Forelimb muscle (tissue), 1 donor: ENCODE measurements at regions not wholly inside any gene's neighbourhood (a gene's known extent, or its start where the extent isn't known, plus 50 kb on each side); places are given as distances from the start of the nearest gene placed in this dataset.
"Not testable (repeated sequence)": the region's sequence is repeated elsewhere in the genome, so short reads cannot be mapped to it uniquely, and the experiment has no call there.

Experiments used
- DNase-seq: peaks from one replicate; pipeline ENCODE4 v3.0.0-alpha.2; 2013; ENCODE audit warnings: low read depth

GRCh38 chr4:178148106-178148505 is 705.9 kb upstream of the AGA start:
- no peak for DNase-seq

GRCh38 chr4:178165251-178165950 is 723.2 kb upstream of the AGA start:
- no peak for DNase-seq

DNA sequence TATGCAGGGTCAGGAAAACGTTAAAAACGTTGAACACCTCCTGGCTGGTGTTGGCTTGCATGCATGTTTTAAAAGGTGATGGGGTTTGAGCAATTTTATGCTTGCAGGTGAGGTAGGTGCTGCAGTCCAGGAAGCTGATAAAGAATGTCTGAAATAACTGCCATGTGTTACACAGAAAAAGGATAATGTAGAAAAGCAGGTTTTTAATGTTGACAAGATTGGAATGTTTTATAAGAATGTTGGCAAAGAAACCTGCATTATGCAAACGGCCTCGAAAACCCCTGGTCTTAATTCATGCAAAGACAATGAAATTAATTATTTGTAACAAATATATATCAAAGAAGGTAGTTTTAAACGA is 723.7 kb upstream of the AGA start:
- DNase-seq, result no peak

- DNase-seq, result no peak
Observed at GRCh38 chr4:178173771-178174170, 731.5 kb upstream of the AGA start.

GRCh38 chr4:178174756-178175155 is 732.5 kb upstream of the AGA start:
- no peak for DNase-seq

DNA sequence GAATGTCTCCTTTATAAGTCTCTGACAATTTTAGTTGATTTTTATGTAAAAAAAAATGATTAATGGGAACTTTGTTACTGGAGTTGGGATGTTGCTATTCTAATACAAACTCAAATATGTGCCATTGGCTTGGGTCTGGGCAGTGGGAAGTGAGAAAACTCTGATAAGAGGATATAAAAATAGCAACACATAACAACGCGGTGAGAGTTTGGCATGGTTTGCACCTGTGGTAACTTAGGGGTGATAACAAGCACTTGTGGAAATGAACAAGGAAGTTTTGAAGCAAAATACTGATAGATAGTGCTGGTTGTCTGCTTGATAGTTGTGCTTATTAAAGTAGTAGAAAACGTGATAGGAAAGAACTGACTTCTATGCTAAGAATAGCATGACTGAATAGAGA is 743.3 kb upstream of the AGA start:
- no peak for DNase-seq

- no peak for DNase-seq
Observed at GRCh38 chr4:178192611-178193010, 750.4 kb upstream of the AGA start.

GRCh38 chr4:178196751-178197374 is 754.6 kb upstream of the AGA start:
- DNase-seq, result no peak

- no peak for DNase-seq
Observed at GRCh38 chr4:178198691-178199090, 756.5 kb upstream of the AGA start.

GRCh38 chr4:178202422-178202821 is 760.2 kb upstream of the AGA start:
- DNase-seq, result no peak

GRCh38 chr4:178205826-178206225 is 763.6 kb upstream of the AGA start:
- no peak for DNase-seq

- no peak for DNase-seq
Observed at GRCh38 chr4:178215309-178215708, 773.1 kb upstream of the AGA start.

DNA sequence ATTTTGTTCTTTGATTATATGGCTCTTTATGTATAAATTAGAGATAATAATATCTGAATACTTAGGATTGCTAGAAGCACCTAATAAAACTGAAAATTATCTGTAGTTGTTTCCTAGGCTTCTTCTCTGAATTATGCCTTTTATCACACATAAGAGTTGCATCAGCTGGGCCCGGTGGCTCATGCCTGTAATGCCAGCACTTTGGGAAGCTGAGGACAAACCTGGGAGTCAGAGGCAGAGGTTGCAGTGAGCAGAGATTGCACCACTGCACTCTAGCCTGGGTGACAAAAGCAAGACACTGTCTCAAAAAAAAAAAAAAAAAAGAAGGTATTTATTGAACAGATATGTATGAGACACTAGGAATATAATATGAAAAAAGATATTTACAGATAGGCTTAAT is 773.5 kb upstream of the AGA start:
- no peak for DNase-seq

- not testable (repeated sequence) for DNase-seq
Observed at GRCh38 chr4:178226421-178226820, 784.2 kb upstream of the AGA start.

GRCh38 chr4:178233906-178234305 is 791.7 kb upstream of the AGA start:
- no peak for DNase-seq

GRCh38 chr4:178240891-178241290 is 798.7 kb upstream of the AGA start:
- DNase-seq, result no peak

GRCh38 chr4:178241601-178242118 is 799.4 kb upstream of the AGA start:
- DNase-seq, result no peak

DNA sequence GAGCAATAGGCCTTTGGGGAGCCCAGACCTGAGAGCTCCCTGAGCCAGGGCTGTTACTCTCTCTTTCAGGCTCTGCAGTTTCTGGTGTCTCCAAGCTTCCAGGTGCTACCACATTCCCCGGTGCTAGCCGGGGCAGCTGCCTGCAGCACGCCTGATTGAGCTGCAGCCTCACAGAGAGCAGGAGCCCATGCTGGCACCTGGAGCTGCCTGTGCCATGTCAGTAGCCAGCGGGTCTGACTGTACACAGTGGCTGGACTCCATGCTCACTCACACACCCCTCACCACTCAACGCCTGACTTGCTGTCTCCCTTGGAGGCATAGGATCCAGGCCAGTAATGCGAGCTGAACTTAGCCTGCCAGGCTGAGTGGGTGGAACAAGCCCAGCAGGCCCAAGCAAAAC is 800.4 kb upstream of the AGA start:
- DNase-seq, result no peak

DNA sequence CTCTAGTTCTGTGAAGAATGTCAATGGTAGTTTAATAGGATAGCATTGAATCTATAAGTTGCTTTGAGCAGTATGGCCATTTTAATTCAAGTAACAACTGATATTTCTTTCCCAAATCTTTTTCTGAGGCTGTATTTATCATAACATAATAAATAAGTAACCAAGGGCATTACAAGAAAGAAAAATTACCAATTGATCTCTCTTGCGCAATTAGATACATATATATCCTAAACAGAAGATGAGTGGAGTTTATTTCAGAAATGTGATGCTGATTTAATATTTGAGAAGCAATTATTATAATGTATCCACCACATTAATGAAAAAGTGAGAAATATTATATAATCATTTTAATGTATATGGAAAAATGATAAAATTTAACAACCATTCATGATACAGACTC is 802.5 kb upstream of the AGA start:
- no peak for DNase-seq

GRCh38 chr4:178255172-178255571 is 812.9 kb upstream of the AGA start:
- DNase-seq, result no peak

DNA sequence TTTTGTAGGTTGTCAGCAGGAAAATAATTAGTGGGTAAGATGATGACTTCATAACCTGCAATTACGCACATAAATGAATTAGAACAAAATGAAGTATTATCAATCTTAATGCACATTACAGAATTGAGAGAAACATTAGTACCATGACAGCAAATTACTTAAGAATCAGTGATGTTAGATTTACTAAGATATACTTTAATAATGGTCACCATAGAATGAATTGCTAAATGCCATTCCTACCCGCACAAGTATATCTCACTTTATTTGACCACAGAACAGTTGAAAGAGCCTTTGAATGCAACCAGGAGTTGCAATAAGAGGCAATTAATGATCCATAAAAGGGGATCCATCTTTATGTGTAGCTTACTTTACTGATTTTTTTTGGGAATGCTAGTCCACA is 816.4 kb upstream of the AGA start:
- no peak for DNase-seq

DNA sequence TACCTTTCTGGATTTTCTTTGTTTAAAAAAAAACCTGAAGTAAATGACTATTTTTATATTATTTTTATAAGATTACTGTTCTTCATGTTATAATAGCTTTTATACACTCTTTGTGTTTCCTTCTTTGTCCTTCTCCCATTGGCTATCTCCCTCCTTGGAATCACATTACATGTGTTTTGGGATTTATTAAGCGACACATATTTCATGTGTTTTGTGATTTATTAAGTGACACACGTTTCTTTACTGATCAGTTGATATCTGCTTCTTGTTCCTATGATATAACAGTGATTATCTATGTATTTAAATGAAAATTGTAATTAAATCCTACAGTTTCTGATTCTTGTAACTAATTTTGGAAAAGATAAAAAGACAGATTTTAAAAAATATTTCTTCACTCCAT is 817.3 kb upstream of the AGA start:
- no peak for DNase-seq

GRCh38 chr4:178264001-178264400 is 821.8 kb upstream of the AGA start:
- no peak for DNase-seq

DNA sequence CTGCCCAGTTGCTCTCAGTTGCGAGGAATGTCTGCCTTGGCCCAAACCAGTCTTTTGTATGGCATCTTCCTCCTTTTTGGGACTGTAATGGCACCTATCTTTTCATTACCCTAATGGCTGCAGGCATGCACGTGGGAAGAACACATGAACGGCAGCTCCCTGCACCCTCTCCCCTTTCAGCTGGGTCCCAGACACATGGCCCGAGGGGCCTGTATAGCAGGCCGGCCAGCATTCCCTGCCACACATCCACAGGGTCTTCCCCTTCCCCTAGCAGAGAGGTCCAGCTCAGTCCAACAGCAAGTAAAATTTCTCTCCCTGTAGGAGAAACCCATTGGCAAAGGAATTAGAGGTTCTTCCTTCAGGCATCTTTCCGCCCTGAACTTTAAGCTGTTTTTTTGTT is 829.1 kb upstream of the AGA start:
- DNase-seq, result no peak
